Fibroblast of lung (primary cell): ENCODE measurements at regions not wholly inside any gene's neighbourhood (a gene's known extent, or its start where the extent isn't known, plus 50 kb on each side); places are given as distances from the start of the nearest gene placed in this dataset.

Experiments
- DNase-seq, 2 donors: peaks; one replicate each; pipeline versions ENCODE4 v3.0.0 to v3.0.0-alpha.2; 2010; ENCODE audit warnings: low read depth in 2 of 2
- H2AFZ ChIP-seq: 2 replicates; pipeline ENCODE4 v1.5.1; 2012; ENCODE audit warnings: low read length, control low read depth, inconsistent platforms
- H3K27ac ChIP-seq: 2 replicates; pipeline ENCODE4 v1.5.1; 2011; ENCODE audit warnings: low read length, control low read depth; ENCODE audit not compliant: insufficient read depth
- H3K27me3 ChIP-seq: 2 replicates; pipeline ENCODE4 v1.5.1; 2011; ENCODE audit warnings: mild to moderate bottlenecking, low read length; ENCODE audit not compliant: control insufficient read depth, insufficient read depth
- H3K36me3 ChIP-seq: 2 replicates; pipeline ENCODE4 v1.5.1; 2011; ENCODE audit warnings: low read length; ENCODE audit not compliant: control insufficient read depth, insufficient read depth
- H3K4me1 ChIP-seq: 2 replicates; pipeline ENCODE4 v1.5.1; 2011; ENCODE audit warnings: low read length; ENCODE audit not compliant: control insufficient read depth, insufficient read depth; ENCODE audit errors: extremely low read depth
- H3K4me2 ChIP-seq: 2 replicates; pipeline ENCODE4 v1.5.1; 2011; ENCODE audit warnings: low read length, control low read depth; ENCODE audit not compliant: insufficient read depth; ENCODE audit errors: extremely low read depth
- H3K4me3 ChIP-seq, 4 experiments: fragments of 200-600 bp in 1 of 4; sonication (generic) in 1 of 4; replicated peaks in 1 of 4; 2 replicates each; pipeline ENCODE4 v1.5.1; 2011 to 2016; ENCODE audit warnings: low read length in 4 of 4, low read depth in 3 of 4, mild to moderate bottlenecking in 3 of 4, control low read depth in 2 of 4, inconsistent platforms in 1 of 4, mixed read lengths in 1 of 4; ENCODE audit not compliant: insufficient read depth in 1 of 4; ENCODE audit errors: control extremely low read depth in 1 of 4
- H3K79me2 ChIP-seq: 2 replicates; pipeline ENCODE4 v1.5.1; 2012; ENCODE audit warnings: mild to moderate bottlenecking, low read length, inconsistent platforms; ENCODE audit not compliant: control insufficient read depth, insufficient read depth
- H3K9ac ChIP-seq: 2 replicates; pipeline ENCODE4 v1.5.1; 2011; ENCODE audit warnings: mild to moderate bottlenecking, low read length, control low read depth; ENCODE audit not compliant: insufficient read depth
- H3K9me3 ChIP-seq: 2 replicates; pipeline ENCODE4 v1.5.1; 2012; ENCODE audit warnings: low read depth, low read length; ENCODE audit not compliant: control insufficient read depth, insufficient read depth
- H4K20me1 ChIP-seq: 2 replicates; pipeline ENCODE4 v1.5.1; 2011; ENCODE audit warnings: low read length; ENCODE audit not compliant: control insufficient read depth, insufficient read depth; ENCODE audit errors: extremely low read depth
- EZH2 ChIP-seq: IDR thresholded peaks from 2 replicates; pipeline ENCODE4 v1.5.1; 2012; ENCODE audit warnings: low read length, control low read depth, mild to moderate bottlenecking; ENCODE audit errors: missing control alignments
- TF ChIP-seq, protein P1 (sequence below), 2 donors: IDR thresholded peaks in 1 of 2; conservative IDR thresholded peaks in 1 of 2; 1 replicate in 1 of 2; 2 replicates in 1 of 2; pipeline ENCODE4 v1.5.1; 2011 to 2012; ENCODE audit warnings: low read length in 2 of 2, control low read depth in 1 of 2, inconsistent platforms in 1 of 2, low read depth in 1 of 2, mild to moderate bottlenecking in 1 of 2

DNA sequence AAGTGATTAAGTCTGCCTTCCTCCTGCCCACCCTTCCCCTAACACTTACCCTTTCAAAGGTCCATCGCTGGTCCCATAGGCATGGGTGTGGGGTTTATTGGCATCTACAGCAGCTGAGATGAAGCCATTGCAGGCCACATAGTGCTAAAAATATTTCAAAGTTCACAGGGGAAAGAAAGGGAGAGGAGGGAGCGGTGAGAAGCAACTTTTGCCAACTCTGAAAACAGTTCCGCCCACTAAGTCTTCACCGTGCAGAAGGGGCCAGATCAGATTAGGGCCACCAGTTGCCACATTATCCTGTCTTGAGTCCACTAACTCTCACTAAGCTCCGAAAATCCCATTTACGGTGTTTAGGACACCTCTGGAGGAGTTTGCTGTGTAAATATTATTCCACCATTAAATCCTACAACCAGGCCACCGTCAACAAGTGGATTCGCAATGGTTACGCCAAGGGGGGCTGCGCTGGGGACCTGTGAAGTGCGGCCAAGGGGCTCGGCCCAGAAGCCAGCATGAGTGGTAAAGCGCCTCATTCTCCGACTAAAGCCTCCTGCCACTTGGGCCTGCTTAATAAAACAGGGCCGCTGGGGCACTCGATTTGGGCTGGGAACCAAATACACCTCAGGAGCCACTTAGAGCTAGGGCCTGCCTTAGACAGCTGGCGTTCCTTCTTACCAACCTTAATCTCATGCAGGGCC is 534.9 kb downstream of the MIAT start:
- no peaks in the 10 kb centered on the region for H3K4me1 ChIP-seq
- H2AFZ ChIP-seq: no peak overlapping the region
- TF ChIP-seq EZH2: no peak
- TF ChIP-seq, protein P1, sequence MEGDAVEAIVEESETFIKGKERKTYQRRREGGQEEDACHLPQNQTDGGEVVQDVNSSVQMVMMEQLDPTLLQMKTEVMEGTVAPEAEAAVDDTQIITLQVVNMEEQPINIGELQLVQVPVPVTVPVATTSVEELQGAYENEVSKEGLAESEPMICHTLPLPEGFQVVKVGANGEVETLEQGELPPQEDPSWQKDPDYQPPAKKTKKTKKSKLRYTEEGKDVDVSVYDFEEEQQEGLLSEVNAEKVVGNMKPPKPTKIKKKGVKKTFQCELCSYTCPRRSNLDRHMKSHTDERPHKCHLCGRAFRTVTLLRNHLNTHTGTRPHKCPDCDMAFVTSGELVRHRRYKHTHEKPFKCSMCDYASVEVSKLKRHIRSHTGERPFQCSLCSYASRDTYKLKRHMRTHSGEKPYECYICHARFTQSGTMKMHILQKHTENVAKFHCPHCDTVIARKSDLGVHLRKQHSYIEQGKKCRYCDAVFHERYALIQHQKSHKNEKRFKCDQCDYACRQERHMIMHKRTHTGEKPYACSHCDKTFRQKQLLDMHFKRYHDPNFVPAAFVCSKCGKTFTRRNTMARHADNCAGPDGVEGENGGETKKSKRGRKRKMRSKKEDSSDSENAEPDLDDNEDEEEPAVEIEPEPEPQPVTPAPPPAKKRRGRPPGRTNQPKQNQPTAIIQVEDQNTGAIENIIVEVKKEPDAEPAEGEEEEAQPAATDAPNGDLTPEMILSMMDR (conservative IDR thresholded peaks at IDR 0.05 in 1 of 2, IDR thresholded peaks at IDR 0.05 in 1 of 2; ENCODE audit: low read depth in 1 of 2, low read length in 2 of 2): no peak
- no peaks in the 10 kb centered on the region for H3K36me3 ChIP-seq
- no peak overlapping the region for H3K9ac ChIP-seq
- H3K27me3 ChIP-seq: peaks cover 11% of the 10 kb centered on the region
- no peaks in the 10 kb centered on the region for H3K9me3 ChIP-seq
- no peak overlapping the region for H3K4me2 ChIP-seq
- no peaks in the 10 kb centered on the region for H4K20me1 ChIP-seq
- H3K4me3 ChIP-seq: no peak overlapping the region
- no peak overlapping the region for H3K27ac ChIP-seq
- H3K79me2 ChIP-seq: no peaks in the 10 kb centered on the region
- peak in 1 of 2 donors; percentile 76 for DNase-seq

DNA sequence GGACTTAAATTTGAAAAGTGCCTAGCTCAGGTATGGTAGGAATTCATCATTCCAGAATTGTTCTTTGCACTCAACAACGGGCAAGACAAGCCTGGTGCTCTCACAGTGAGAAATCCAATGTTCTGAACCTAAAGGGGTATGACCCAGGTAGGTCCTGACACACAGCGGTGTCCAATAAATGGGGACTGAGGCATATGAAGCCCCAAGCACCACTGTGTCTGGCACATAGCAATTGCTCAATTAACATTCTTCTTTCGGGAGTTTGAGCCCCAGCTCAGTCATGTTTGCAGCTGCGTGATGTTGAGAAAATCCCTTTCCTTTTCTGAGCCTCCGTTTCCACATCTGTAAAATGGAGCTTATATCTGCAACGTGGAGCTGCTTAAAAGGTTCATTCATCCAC is 535.8 kb downstream of the MIAT start:
- Histone ChIP-seq H4K20me1 (no peaks in the 10 kb centered on the region), H3K4me3 (no peak overlapping the region), H3K27ac (no peak overlapping the region), H3K9ac (no peak overlapping the region), H3K27me3 (peaks cover 11% of the 10 kb centered on the region), H3K36me3 (no peaks in the 10 kb centered on the region), H3K9me3 (no peaks in the 10 kb centered on the region), H3K4me2 (no peak overlapping the region), H3K4me1 (no peaks in the 10 kb centered on the region), H3K79me2 (no peaks in the 10 kb centered on the region), H2AFZ (no peak overlapping the region)
- TF ChIP-seq, protein P1 (conservative IDR thresholded peaks at IDR 0.05 in 1 of 2, IDR thresholded peaks at IDR 0.05 in 1 of 2; ENCODE audit: low read depth in 1 of 2, low read length in 2 of 2): no peak
- TF ChIP-seq EZH2: no peak
- no peak for DNase-seq

DNA sequence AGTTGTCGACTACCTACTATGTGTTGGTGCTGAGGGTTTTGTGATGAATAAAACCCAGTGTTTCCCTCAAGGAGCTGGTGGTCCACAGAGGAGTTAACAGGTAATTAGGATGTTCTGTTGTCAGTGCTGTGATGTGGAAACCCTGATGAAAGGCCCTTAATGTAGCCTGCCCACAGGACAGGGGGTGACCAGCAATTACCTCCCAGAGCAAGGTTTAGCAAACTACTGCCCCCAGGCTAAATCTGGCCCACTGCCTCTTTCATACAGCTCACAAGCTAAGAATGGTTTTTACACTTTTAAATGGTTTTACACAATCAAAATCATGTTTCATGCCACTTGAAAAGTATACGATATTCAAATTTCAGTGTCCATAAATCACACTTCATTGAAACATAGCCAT is 536.2 kb downstream of the MIAT start:
- Histone ChIP-seq H3K4me1 (no peaks in the 10 kb centered on the region), H3K27ac (no peak overlapping the region), H4K20me1 (no peaks in the 10 kb centered on the region), H3K36me3 (no peaks in the 10 kb centered on the region), H3K9ac (no peak overlapping the region), H3K79me2 (no peaks in the 10 kb centered on the region), H3K9me3 (no peaks in the 10 kb centered on the region), H3K4me2 (no peak overlapping the region), H3K4me3 (no peak overlapping the region), H3K27me3 (peaks cover 11% of the 10 kb centered on the region), H2AFZ (no peak overlapping the region)
- TF ChIP-seq EZH2: no peak
- TF ChIP-seq, protein P1 (conservative IDR thresholded peaks at IDR 0.05 in 1 of 2, IDR thresholded peaks at IDR 0.05 in 1 of 2; ENCODE audit: low read depth in 1 of 2, low read length in 2 of 2): no peak
- no peak for DNase-seq
